ENCODE measurements at regions not wholly inside any gene's neighbourhood (a gene's known extent, or its start where the extent isn't known, plus 50 kb on each side); places are given as distances from the start of the nearest gene placed in this dataset.

DNA sequence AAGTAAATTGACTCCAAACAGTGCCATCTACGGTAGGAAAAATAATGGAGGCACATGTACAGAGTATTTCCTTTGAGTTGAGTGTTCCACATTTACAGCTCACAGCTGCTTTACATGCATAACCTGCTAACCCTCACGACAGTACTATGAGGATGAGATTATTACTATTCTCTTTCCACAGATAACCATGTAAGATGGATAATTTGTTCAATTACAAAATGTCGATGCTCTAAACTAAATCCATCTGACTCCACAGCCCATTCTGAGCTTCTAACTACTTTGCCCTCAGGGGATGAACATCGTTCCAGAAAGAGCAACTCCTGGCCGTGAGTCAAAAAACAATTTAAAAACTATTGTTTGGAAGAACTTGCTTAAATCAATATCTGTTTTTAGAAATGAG lies 330.4 kb upstream of the NWD2 start:
- TF ChIP-seq, protein P1, sequence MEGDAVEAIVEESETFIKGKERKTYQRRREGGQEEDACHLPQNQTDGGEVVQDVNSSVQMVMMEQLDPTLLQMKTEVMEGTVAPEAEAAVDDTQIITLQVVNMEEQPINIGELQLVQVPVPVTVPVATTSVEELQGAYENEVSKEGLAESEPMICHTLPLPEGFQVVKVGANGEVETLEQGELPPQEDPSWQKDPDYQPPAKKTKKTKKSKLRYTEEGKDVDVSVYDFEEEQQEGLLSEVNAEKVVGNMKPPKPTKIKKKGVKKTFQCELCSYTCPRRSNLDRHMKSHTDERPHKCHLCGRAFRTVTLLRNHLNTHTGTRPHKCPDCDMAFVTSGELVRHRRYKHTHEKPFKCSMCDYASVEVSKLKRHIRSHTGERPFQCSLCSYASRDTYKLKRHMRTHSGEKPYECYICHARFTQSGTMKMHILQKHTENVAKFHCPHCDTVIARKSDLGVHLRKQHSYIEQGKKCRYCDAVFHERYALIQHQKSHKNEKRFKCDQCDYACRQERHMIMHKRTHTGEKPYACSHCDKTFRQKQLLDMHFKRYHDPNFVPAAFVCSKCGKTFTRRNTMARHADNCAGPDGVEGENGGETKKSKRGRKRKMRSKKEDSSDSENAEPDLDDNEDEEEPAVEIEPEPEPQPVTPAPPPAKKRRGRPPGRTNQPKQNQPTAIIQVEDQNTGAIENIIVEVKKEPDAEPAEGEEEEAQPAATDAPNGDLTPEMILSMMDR (IDR thresholded peaks at IDR 0.05; ENCODE audit: partially characterized antibody, unreplicated experiment) = no peak
- Mint-ChIP-seq H3K9me3 (ENCODE audit: unreplicated experiment) (peaks cover 2% of the 10 kb centered on the region), H3K36me3 (ENCODE audit: unreplicated experiment) (no peaks in the 10 kb centered on the region), H3K4me3 (ENCODE audit: unreplicated experiment) (no peak overlapping the region), H3K4me1 (ENCODE audit: low read depth, unreplicated experiment) (peaks cover 6% of the 10 kb centered on the region), H3K27ac (ENCODE audit: unreplicated experiment) (no peak overlapping the region), H3K27me3 (ENCODE audit: unreplicated experiment) (peaks cover 5% of the 10 kb centered on the region)
- no peak for DNase-seq

DNA sequence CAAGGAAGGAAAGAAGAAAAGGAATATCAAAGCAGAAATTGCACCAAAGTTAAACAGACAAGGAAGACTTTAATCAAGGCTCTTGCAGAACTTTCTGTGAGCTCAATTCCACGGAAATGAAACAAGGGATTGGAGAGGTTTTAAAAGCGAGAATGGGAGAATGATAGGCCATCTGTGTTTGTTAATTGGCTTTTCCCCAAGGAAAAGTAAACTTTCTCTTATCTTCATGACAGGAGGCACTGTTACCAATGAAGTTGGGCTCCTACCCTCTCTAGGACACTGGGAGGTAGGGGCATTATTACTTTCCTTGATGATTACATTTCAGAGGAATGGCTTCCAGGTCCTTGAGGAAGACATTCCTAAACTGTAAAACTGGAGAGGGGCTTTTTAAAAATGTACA lies 328.8 kb upstream of the NWD2 start:
- Mint-ChIP-seq H3K36me3 (ENCODE audit: unreplicated experiment) (no peaks in the 10 kb centered on the region), H3K4me1 (ENCODE audit: low read depth, unreplicated experiment) (peaks cover 3% of the 10 kb centered on the region), H3K27ac (ENCODE audit: unreplicated experiment) (no peak overlapping the region), H3K9me3 (ENCODE audit: unreplicated experiment) (peaks cover 2% of the 10 kb centered on the region), H3K27me3 (ENCODE audit: unreplicated experiment) (peaks cover 5% of the 10 kb centered on the region), H3K4me3 (ENCODE audit: unreplicated experiment) (no peak overlapping the region)
- no peak for DNase-seq
- TF ChIP-seq, protein P1 (IDR thresholded peaks at IDR 0.05; ENCODE audit: partially characterized antibody, unreplicated experiment) = no peak

DNA sequence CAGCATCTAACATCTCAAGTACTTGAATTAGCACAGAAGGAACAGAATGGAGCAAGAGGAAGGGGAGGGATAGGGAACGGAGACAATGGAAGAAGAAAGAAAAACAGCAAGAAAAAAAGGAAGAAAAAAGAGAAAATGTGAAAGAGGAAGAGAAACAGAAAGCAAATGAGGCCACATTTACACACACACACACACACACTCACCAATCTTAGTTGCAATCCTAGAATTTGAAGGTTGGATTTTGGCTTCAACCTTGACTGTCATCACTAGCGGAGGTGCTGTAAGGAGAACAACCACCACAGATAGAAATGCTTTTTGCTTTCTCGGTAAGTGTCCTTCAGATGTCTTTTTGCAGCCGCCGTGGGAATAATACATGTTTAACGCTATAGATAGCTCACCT lies 327.1 kb upstream of the NWD2 start:
- DNase-seq = no peak
- H3K27ac Mint-ChIP-seq (ENCODE audit: unreplicated experiment) = no peak overlapping the region
- no peaks in the 10 kb centered on the region for H3K36me3 Mint-ChIP-seq (ENCODE audit: unreplicated experiment)

DNA sequence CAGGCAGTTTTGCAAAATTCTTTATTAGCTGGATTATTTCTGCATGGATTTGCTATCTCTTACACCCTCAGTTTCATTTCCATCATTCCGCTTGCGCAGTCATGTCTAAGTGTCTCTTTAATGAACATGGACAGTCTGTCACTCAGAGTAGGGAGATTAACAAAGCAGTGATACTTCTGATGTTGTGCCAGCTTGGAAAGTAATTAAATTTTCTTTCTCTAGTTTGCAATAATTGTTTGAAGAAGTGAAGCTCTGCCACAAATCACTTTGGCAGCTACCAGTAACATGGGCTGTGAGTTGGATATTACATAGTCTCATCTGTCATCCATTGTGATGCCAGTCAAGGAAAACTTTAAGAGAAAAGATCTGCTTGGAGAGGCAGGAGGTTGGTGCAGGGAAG lies 324.8 kb upstream of the NWD2 start:
- H3K4me1 Mint-ChIP-seq (ENCODE audit: low read depth, unreplicated experiment) = peaks cover 3% of the 10 kb centered on the region
- H3K36me3 Mint-ChIP-seq (ENCODE audit: unreplicated experiment) = no peaks in the 10 kb centered on the region
- H3K4me3 Mint-ChIP-seq (ENCODE audit: unreplicated experiment) = no peak overlapping the region
- no peak overlapping the region for H3K27ac Mint-ChIP-seq (ENCODE audit: unreplicated experiment)
- no peak for DNase-seq
- H3K27me3 Mint-ChIP-seq (ENCODE audit: unreplicated experiment) = peaks cover 3% of the 10 kb centered on the region
- peaks cover 2% of the 10 kb centered on the region for H3K9me3 Mint-ChIP-seq (ENCODE audit: unreplicated experiment)
- TF ChIP-seq, protein P1 (IDR thresholded peaks at IDR 0.05; ENCODE audit: partially characterized antibody, unreplicated experiment) = no peak

More for the DNA sequence above, 327.1 kb upstream of the NWD2 start:
- Mint-ChIP-seq H3K27me3 (ENCODE audit: unreplicated experiment) (peaks cover 5% of the 10 kb centered on the region), H3K4me3 (ENCODE audit: unreplicated experiment) (no peak overlapping the region), H3K4me1 (ENCODE audit: low read depth, unreplicated experiment) (peaks cover 3% of the 10 kb centered on the region), H3K9me3 (ENCODE audit: unreplicated experiment) (peaks cover 2% of the 10 kb centered on the region)
- TF ChIP-seq, protein P1 (IDR thresholded peaks at IDR 0.05; ENCODE audit: partially characterized antibody, unreplicated experiment) = no peak

DNA sequence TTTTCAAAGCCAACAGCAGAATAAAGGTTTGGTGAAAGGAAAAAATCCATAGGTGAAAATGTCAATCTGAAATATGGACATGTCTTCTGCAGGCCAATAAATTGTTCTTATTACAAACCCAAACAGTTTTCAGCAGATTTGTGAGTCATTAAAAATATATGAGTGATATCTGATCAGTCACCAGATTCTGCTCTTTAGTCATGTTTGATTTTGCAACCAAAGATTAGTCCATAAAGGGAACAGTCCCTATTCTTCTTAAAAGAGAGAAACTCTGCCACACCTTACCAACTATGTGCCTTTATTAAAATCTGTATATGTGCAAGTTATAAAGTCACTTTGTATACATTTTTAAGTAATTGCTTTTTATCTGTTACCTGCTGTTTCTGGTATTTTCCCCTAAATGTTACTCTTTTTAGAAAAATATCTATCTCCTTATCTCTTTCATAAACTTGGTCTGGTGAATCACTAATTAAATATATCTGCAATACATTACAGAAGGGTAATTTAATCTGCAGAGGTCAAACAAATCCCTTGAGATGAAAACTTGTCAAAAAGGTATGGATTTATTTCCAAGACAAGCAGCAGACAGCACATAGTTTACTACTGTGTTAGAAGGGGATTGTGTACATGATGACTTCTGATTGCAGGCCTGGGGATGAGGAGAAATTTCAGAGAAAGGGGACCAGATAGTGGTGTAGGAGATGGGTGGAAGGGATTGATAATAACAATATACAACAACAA lies 322.9 kb upstream of the NWD2 start:
- Mint-ChIP-seq H3K27ac (ENCODE audit: unreplicated experiment) (no peak overlapping the region), H3K36me3 (ENCODE audit: unreplicated experiment) (no peaks in the 10 kb centered on the region), H3K9me3 (ENCODE audit: unreplicated experiment) (peaks cover 2% of the 10 kb centered on the region), H3K27me3 (ENCODE audit: unreplicated experiment) (peaks cover 1% of the 10 kb centered on the region), H3K4me3 (ENCODE audit: unreplicated experiment) (no peak overlapping the region), H3K4me1 (ENCODE audit: low read depth, unreplicated experiment) (no peaks in the 10 kb centered on the region)
- TF ChIP-seq, protein P1 (IDR thresholded peaks at IDR 0.05; ENCODE audit: partially characterized antibody, unreplicated experiment) = no peak
- DNase-seq = no peak
